ENCODE measurements at regions not wholly inside any gene's neighbourhood (a gene's known extent, or its start where the extent isn't known, plus 50 kb on each side); places are given as distances from the start of the nearest gene placed in this dataset.

DNA sequence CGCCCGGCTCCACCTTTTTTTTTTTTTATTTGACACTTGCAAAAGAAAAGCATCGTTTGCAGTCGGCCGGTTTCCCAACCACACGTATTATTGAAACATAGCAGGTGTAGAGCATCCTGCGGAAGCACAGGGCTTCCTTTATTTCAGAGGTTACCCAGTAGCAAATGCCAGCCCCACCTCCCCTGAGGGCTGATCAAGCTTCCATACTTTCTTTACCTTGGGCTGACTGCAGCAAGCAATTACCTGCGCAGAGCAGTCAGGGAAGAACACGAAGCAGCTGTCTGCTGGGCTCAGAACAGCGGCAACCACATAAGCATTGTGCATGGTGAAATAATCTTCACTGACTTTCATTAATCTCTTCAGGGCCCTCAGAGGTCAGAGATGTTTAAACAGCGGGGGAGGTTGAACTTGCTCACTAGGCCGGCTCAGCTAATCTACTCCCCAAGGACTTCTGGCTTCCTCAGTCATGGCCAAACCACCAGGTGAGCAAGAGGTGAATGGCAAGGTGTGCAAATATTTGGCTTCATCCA, 784.7 kb upstream of the AUTS2 start:
- Histone ChIP-seq H3K27me3 (peaks cover 0 to 5% of the 10 kb centered on the region in 2 donors), H3K4me3 (no peak overlapping the region), H3K9me3 (peaks cover 0 to under 1% (median 0%) of the 10 kb centered on the region in 3 donors), H3K36me3 (no peaks in the 10 kb centered on the region), H3K27ac (no peak overlapping the region), H3K4me1 (no peaks in the 10 kb centered on the region)
- intact Hi-C loops (cut with DNase I; ENCODE audit: low total_unique reads), result no loop called here
- DNase-seq, result no peak
- TF ChIP-seq, protein P1, sequence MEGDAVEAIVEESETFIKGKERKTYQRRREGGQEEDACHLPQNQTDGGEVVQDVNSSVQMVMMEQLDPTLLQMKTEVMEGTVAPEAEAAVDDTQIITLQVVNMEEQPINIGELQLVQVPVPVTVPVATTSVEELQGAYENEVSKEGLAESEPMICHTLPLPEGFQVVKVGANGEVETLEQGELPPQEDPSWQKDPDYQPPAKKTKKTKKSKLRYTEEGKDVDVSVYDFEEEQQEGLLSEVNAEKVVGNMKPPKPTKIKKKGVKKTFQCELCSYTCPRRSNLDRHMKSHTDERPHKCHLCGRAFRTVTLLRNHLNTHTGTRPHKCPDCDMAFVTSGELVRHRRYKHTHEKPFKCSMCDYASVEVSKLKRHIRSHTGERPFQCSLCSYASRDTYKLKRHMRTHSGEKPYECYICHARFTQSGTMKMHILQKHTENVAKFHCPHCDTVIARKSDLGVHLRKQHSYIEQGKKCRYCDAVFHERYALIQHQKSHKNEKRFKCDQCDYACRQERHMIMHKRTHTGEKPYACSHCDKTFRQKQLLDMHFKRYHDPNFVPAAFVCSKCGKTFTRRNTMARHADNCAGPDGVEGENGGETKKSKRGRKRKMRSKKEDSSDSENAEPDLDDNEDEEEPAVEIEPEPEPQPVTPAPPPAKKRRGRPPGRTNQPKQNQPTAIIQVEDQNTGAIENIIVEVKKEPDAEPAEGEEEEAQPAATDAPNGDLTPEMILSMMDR (IDR thresholded peaks at IDR 0.05), result no peak

DNA sequence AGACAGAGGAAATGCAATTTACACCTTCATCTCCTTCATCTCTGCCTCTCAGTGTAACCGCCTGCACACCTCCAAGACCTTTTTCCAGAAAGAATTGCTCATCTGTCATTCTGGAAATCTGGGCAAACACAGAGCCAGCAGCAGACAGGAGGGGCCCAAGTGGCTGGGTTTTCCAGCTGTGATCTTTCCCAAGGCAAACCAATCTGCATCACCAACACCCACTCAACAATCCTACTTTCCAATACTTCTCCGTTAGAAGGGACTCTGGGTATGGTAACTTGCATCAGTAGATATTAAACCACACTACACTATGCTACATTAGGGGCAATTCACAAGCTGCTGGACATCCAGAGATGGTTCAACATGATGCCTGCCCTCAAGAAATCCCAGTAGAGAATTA, 781.8 kb upstream of the AUTS2 start:
- TF ChIP-seq, protein P1 (IDR thresholded peaks at IDR 0.05), result no peak
- Histone ChIP-seq H3K27me3 (peaks cover 0 to 5% of the 10 kb centered on the region in 2 donors), H3K27ac (no peak overlapping the region), H3K36me3 (no peaks in the 10 kb centered on the region), H3K4me1 (no peaks in the 10 kb centered on the region), H3K4me3 (no peak overlapping the region), H3K9me3 (peaks cover 0 to 7% (median 0%) of the 10 kb centered on the region in 3 donors)
- intact Hi-C loops (cut with DNase I; ENCODE audit: low total_unique reads), result no loop called here
- no peak for DNase-seq

DNA sequence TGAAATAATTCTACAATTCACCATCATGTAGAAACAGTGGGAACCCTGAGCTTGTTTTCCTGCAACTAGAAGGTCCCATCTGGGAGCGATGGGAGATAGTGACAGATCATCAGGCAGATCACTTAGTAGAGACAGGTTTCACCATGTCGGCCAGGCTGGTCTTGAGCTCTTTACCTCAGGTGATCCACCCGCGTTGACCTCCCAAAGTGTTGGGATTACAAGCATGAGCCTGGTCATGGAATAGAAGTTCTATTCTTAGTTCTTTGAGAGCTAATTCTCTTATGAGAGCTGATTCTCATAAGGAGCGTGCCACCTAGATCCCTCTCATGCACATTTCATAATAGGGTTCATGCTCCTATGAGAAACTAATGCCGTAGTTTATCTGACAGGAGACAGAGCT, 778.0 kb upstream of the AUTS2 start:
- TF ChIP-seq, protein P1 (IDR thresholded peaks at IDR 0.05), result no peak
- Histone ChIP-seq H3K27ac (no peak overlapping the region), H3K9me3 (peaks cover 0 to 23% (median 0%) of the 10 kb centered on the region in 3 donors), H3K27me3 (peaks cover 0 to 3% of the 10 kb centered on the region in 2 donors), H3K4me1 (no peaks in the 10 kb centered on the region), H3K36me3 (no peaks in the 10 kb centered on the region), H3K4me3 (no peak overlapping the region)
- intact Hi-C loops (cut with DNase I; ENCODE audit: low total_unique reads), result no loop called here
- no peak for DNase-seq

DNA sequence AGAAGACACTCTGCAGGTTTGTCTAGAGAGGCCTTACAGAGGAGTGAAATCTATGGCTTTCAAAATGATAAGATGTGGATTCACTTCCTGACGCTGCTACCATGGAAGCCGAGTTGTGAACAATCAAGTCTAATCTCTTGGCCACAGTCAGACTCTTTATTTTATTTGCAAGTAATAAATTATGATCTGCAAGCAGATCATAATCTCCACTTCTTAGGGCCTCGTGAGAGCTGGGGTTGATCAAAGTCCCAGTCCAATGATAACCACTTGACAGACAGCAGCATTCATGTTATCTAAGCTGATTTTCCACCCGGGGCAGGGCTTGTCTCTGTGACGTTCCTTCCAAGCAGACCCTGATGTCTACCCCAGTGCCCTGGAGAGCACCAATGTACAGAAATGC, 776.4 kb upstream of the AUTS2 start:
- peaks cover 0 to 3% of the 10 kb centered on the region in 2 donors for H3K27me3 ChIP-seq
- intact Hi-C loops (cut with DNase I; ENCODE audit: low total_unique reads), result no loop called here
- no peaks in the 10 kb centered on the region for H3K36me3 ChIP-seq
- no peak overlapping the region for H3K4me3 ChIP-seq
- TF ChIP-seq, protein P1 (IDR thresholded peaks at IDR 0.05), result no peak
- H3K4me1 ChIP-seq, result no peaks in the 10 kb centered on the region
- no peak overlapping the region for H3K27ac ChIP-seq
- DNase-seq, result no peak
- H3K9me3 ChIP-seq, result peaks cover 0 to 23% (median 0%) of the 10 kb centered on the region in 3 donors

DNA sequence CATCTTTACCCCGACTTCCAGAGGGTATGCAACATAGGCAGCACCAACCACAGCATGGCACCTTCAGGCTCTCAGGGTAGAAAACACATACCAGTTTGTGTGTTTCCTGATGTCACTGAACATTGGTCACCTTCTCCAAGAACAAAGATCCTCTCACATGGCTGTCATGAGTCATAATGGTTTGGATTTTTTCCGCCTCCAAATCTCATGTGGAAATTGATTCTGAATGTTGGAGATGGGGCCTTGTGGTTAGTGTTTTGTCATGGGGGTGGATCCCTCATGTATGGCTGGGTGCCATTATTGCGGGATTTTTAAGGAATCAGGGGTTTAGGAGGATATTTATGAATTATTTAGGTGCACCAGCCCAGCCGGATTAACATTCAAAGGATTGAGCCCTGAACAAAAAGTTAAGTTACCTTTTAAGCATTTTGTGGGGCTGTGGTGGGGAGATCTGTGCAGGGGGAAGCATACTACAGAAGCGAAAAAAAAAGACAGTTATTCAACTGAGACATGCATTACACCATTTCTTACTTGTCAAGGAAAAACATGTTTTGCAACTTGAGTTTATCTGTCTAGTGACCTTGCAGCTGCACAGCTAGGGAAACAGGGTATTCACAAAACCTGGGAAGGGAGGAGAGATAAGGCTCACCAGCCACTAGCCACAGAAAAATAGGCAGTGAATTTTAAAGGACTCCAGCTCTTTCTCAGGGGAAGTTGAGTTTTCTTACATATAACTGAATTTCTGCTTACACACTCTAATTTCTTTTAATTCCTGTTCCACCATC, 774.1 kb upstream of the AUTS2 start:
- TF ChIP-seq, protein P1 (IDR thresholded peaks at IDR 0.05), result no peak
- intact Hi-C loops (cut with DNase I; ENCODE audit: low total_unique reads), result no loop called here
- peaks cover 0 to 3% of the 10 kb centered on the region in 2 donors for H3K27me3 ChIP-seq

More for the DNA sequence above, 774.1 kb upstream of the AUTS2 start:
- H3K4me3 ChIP-seq, result no peak overlapping the region
- no peaks in the 10 kb centered on the region for H3K4me1 ChIP-seq
- H3K36me3 ChIP-seq, result no peaks in the 10 kb centered on the region
- H3K27ac ChIP-seq, result no peak overlapping the region
- H3K9me3 ChIP-seq, result peaks cover 0 to 17% (median 0%) of the 10 kb centered on the region in 3 donors
- no peak for DNase-seq
